Erythroblast (primary cell): ENCODE measurements at regions not wholly inside any gene's neighbourhood (a gene's known extent, or its start where the extent isn't known, plus 50 kb on each side); places are given as distances from the start of the nearest gene placed in this dataset.

Source experiments
- DNase-seq, 2 experiments: peaks; one replicate each; lab custom pipeline; 2025; lab: John Stamatoyannopoulos, UW
- GATA1 ChIP-seq: IDR thresholded peaks from 2 replicates; pipeline ENCODE4 v1.6.1; 2011; ENCODE audit warnings: low read depth, mild to moderate bottlenecking, control low read depth, low read length, moderate library complexity
- POLR2A ChIP-seq: IDR thresholded peaks from 2 replicates; pipeline ENCODE4 v1.6.1; 2011; ENCODE audit warnings: mild to moderate bottlenecking, low read length

DNA sequence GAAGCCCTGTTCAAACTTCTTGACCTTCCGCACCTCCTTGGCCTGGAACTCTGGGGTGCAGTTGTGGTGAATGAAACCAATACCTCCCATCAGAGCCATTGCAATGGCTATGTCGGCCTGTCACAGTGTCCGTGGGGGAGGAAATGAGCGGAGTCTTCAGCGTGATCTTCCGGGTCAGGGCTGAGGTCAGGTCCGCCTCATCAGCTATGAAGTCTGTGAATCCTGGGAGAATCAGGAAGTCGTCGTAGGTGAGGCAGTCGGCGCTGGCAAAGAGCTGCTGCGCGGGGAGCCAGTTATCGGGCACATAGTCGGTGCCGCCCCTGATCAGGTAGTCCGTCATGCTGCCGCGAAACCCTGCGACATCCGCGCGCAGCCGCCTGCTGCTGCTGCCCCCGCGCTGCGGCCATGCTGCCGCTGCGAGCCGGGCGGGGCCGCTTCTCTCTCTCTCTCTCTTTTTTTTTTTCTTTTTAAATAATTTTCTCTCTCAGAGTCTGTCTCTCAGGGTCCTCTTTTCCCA is 154.1 kb upstream of the ZSWIM2 start:
- TF ChIP-seq POLR2A (no peak), GATA1 (no peak)
- no peak for DNase-seq

DNA sequence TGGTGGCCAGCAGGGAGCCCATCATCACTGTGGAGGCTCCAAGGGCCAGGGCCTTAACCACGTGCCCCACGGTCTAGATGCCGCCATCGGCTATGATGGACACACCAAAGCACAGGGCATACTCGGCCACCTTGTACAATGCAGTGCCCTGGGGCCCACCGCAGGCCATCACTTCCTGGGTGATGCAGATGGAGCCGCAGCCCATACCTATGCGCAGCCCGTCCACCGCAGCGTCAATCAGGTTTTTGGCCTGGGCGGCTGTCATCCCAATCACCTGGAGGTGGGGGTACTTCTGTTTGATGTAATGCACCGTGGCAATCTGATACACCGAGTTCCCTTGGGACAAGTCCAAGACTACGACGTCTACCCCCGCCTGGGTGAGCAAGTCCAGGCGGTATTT is 153.3 kb upstream of the ZSWIM2 start:
- no peak for TF ChIP-seq POLR2A
- no peak for TF ChIP-seq GATA1

DNA sequence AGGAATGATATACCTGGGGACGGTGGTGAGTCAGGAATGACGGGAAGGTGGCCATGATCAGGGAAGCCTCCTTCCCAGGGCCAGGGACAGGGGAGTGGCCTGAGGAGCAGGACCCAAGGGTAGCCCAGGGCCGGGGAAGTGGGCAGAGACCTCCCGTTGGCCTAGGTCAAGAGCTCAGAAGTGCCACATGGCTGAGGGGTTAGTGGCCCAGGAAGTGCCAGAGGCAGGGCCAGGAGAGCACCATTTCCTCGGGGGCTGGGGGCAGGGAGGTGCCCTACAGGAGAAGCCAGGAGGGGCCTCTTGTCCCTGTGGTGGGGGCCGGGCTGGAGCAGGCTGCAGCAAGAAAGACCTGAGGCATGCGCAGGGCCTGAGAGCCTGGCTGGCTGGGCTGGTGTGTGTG is 152.3 kb upstream of the ZSWIM2 start:
- DNase-seq, result no peak
- no peak for TF ChIP-seq GATA1
- no peak for TF ChIP-seq POLR2A

More for the DNA sequence above, 153.3 kb upstream of the ZSWIM2 start:
- no peak for DNase-seq

DNA sequence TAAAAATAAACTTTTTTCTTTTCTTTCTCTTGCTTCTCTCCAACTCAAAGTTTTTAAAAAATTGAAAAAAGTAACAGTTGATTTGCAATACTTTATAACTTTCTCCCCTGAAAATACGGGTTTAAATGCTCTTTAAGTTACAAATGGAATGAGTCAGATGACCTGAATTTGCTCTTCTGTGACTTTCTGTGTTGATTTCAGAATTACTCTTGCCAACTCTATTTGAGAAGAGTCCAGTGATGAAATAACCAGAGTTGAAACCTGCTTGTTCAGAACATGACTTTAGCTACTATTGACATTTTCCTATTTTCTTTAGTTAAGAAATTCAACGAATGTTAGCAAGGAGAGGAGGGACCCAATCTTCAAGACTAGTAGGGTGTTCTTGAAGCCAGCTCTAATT is 146.1 kb upstream of the ZSWIM2 start:
- no peak for DNase-seq

DNA sequence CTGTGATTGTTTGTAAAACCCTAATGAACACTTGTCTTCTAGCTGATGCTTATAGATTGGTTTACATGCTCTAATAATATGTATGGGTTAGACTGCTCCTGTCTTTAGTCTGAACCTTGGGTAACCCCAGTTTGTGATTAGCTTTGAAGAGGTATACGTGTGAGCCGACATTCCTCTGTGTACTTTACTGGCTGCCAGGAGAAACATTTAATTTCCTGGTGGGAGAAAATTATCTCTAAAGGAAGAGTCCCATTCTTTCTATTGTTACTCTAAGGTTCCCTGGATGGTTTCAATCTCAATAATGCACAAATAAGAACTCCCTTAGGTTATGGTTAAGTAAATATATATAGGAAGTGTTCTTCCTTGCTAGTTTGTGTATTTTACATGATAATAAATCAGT is 143.6 kb upstream of the ZSWIM2 start:
- TF ChIP-seq POLR2A, result no peak
- no peak for TF ChIP-seq GATA1
- DNase-seq, result no peak

More for the DNA sequence above, 146.1 kb upstream of the ZSWIM2 start:
- no peak for TF ChIP-seq GATA1
- TF ChIP-seq POLR2A, result no peak

DNA sequence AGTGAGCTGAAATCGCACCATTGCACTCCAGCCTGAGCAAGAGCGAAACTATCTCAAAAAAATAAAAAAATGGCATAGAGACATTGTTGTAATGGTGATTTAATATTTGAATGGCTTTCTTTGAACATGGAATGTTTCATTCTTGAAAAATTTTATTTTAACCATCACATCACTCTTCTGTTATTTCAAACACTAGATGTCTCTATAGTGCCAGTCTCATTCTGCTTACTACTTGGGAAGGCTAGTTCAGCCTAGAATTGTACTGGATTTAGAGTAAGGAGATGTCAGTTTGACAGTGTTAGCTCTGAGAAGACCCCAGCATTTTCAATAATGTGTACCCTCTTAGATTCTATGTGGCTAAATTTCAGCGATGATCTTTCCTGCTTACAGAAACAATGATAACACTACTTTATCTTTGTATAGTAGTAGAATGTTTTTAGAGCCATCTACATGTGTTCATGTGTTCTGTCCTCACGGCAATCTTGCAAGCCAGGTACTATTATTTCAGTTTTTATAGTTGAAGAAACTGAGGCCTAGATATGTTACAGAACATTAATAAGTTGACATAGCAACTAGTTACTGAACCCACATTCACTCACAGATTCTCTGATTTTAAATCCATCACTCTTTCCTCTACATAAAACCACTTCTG is 142.9 kb upstream of the ZSWIM2 start:
- TF ChIP-seq GATA1 (no peak), POLR2A (no peak)
- no peak for DNase-seq

DNA sequence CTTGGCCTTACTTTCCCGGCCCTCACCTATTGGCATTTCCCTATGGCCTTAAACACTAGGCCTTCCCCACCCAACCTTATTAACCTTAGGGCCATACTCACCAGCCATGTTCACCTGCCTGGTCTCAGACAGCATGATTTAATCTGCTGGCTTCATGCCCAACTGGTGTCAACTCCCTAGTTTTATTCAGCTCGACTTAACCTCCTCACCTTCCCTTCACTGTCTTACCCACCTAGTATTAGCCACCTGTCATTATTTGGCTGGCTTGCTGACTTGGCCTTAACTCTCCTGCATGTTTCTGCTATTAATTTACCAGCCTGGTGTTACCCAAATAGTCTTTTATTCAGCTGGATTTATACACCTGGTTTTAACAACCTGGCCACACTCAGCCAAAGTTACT is 136.0 kb upstream of the ZSWIM2 start:
- DNase-seq, result no peak
- TF ChIP-seq POLR2A (no peak), GATA1 (no peak)

DNA sequence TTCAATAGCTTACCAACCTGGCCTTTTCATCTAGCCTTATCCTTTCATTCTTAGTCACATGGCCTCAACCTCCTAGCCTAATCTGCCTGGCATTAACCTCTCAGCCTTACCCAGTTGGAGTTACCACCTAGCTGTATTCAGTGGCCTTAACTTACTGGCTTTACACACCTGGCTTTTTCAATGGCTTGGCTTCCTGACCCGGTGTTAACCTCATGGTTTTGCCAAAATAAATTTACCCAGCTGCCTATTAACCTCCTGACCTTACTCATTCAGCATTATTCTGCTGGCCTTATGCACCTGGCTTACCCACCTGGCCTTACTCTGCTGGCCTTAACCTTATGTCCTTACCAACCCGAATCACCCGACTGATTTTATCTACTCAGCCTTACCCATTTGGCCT is 135.5 kb upstream of the ZSWIM2 start:
- DNase-seq, result no peak
- TF ChIP-seq POLR2A (no peak), GATA1 (no peak)

DNA sequence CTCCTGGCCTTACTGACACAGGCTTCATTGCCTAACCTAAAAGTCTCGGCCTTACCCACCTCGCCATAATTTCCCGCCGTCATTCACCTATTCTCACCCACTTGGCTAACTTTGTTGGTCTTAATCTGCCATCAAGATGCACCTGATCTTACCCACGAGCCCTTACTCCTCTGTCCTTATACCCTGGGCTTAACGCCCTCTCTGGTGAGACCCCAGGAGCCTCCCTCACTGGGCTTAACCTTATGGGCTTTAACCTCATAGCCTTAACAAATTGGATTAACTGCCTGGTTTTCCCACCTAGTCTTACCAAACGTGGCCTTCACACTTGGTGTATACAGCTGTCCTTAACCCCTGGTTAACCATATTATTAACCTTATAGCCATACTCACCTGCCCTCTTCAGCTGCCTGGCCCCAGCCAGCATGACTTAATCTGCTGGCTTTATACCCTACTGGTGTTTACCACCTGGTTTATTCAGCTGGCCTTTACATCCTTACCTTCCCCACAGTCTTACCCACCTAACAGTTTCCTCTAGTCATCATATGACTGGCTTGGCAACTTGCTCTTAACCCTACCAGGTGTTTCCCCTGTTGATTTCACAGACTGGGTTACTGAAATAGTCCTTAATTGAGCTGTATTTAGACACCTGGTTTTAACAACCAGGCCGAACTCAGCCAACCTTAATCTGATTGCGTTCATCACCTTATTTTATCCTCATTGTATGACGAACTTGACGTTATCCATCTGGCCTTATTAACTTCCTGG is 132.0 kb upstream of the ZSWIM2 start:
- DNase-seq, result no peak
- TF ChIP-seq POLR2A (no peak), GATA1 (no peak)

DNA sequence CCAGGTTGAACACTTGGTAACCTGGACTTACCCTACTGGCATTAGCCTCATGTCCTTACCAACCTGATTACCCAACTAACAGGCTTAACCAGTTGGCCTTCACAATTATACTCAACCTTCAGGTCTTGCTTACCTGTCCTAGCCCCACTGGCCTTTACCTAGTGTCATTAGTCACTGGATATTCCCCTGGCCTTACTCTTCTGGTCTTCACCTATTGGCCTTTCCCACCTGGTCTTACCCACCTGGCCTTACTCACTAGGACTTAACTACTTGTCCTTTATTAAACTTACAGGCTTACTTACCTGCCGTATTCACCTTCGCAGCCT is 131.1 kb upstream of the ZSWIM2 start:
- no peak for DNase-seq
- no peak for TF ChIP-seq POLR2A
- TF ChIP-seq GATA1, result no peak

DNA sequence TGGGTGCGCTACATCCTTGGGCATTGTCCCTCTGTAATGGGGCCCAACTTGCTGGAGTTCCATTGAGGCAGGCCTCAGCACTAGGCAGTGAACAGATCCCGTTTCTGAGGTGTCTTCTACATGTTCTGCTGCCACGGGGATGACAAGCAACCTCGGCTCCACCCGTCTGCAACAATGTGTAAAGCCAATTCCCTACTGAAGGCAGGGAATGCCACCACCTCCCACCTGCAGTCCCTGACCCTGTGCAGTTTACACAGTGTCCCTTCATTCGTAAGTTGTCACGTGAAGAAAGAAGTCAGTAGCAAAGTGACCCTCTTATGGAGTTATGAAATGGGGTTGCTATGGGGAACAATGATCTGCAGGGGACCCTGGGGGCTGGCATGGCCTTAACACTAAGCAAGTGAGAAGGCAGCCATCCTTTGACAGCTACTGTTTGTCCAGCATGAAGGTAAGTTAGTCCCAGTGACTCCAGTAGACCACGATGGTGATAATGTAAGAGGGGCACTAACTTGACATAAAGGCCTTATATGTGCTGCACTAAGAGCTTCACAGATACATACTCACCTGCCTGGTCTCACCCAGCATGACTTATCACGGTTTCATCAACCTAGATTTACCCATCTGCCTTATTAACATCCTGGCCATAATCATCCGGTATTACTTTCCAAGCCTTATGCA is 130.6 kb upstream of the ZSWIM2 start:
- TF ChIP-seq GATA1 (no peak), POLR2A (no peak)
- no peak for DNase-seq

DNA sequence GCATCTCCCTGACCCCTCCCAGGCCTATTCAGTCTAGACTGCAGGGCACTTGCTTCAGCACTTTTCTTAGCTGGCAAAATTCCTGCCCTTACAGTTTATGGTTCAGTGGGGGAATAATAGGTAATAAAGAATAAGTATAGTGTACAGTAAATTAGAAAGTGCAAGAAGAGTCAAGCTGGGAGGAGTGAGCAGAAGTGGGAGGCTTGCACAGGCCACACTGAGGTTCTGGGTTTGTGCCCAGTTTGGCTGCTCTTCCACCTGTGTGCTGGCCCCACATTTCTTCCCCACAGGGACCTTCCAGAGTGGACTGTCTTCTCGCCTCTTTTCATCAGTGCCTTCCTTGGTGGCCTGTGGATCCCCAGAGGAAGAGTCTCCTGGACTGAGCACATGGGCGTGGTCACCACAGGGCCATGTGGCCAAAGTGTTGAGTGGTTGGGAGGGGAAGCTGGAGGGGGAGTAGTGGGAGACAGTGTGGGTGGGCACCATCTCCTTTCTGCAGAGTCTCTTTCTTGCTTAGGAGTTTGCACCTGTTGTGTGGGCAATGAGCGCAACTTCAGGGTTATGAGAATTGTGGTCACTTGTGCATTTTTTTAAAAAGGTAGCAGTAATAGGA is 128.6 kb upstream of the ZSWIM2 start:
- DNase-seq, result no peak
- no peak for TF ChIP-seq GATA1
- no peak for TF ChIP-seq POLR2A

DNA sequence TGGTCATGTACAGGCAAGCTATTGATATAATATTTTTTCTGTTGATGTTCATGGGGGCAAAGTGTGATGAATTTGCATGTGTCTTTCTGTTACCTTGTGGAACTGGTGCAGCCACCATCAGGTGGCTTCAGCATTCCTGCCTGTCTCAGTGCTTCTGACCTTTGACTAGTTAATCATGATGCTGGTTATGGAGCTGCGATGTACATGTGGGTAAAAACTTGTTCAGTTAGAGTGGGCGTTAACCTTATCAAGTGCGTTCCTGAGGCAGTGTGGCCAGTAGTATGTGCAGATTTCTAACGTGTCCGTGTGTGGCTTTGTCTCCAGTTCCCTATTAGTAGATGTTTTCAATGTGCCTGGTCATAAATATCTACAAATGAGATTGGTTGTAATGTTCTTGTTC is 127.4 kb upstream of the ZSWIM2 start:
- no peak for TF ChIP-seq GATA1
- TF ChIP-seq POLR2A, result no peak
- no peak for DNase-seq
